ENCODE measurements at regions not wholly inside any gene's neighbourhood (a gene's known extent, or its start where the extent isn't known, plus 50 kb on each side); places are given as distances from the start of the nearest gene placed in this dataset.

GRCh38 chr9:82716821-82717220 is 346.1 kb downstream of the RASEF start:
- no peak for TF ChIP-seq ZBTB7A (IDR thresholded peaks at IDR 0.05; ENCODE audit: low read depth)
- TF ChIP-seq YY1 (IDR thresholded peaks at IDR 0.05; ENCODE audit: low read depth): no peak
- TF ChIP-seq USF1 (IDR thresholded peaks at IDR 0.05): no peak
- no peak for TF ChIP-seq EP300 (IDR thresholded peaks at IDR 0.05; ENCODE audit: borderline replicate concordance)
- no peak for TF ChIP-seq TAF1 (IDR thresholded peaks at IDR 0.05; ENCODE audit: low read depth)
- TF ChIP-seq CEBPB (IDR thresholded peaks at IDR 0.05): no peak
- TF ChIP-seq MAX (IDR thresholded peaks at IDR 0.05): no peak
- TF ChIP-seq EGR1 (IDR thresholded peaks at IDR 0.05): no peak
- no peak for TF ChIP-seq NFIC (IDR thresholded peaks at IDR 0.05)
- TF ChIP-seq TEAD4 (IDR thresholded peaks at IDR 0.05): no peak
- no peak for TF ChIP-seq REST (IDR thresholded peaks at IDR 0.05; ENCODE audit: low read depth)
- TF ChIP-seq CREB1 (IDR thresholded peaks at IDR 0.05; ENCODE audit: low read depth): no peak
- no peak for TF ChIP-seq FOXM1 (IDR thresholded peaks at IDR 0.05; ENCODE audit: borderline replicate concordance, low read depth)
- no peak for TF ChIP-seq TCF12 (IDR thresholded peaks at IDR 0.05; ENCODE audit: low read depth)
- no peak for TF ChIP-seq RAD21 (IDR thresholded peaks at IDR 0.05; ENCODE audit: low read depth)

GRCh38 chr9:82720515-82720914 is 342.4 kb downstream of the RASEF start:
- TF ChIP-seq EGR1 (IDR thresholded peaks at IDR 0.05): no peak

GRCh38 chr9:82721593-82721992 is 341.3 kb downstream of the RASEF start:
- TF ChIP-seq ZBTB7A (IDR thresholded peaks at IDR 0.05; ENCODE audit: low read depth) (no peak), EP300 (IDR thresholded peaks at IDR 0.05; ENCODE audit: borderline replicate concordance) (no peak)

GRCh38 chr9:82722051-82722450 is 340.9 kb downstream of the RASEF start:
- no peak for TF ChIP-seq NFIC (IDR thresholded peaks at IDR 0.05)
- TF ChIP-seq ZBTB7A (IDR thresholded peaks at IDR 0.05; ENCODE audit: low read depth): no peak
- no peak for TF ChIP-seq CEBPB (IDR thresholded peaks at IDR 0.05)
- no peak for TF ChIP-seq FOXM1 (IDR thresholded peaks at IDR 0.05; ENCODE audit: borderline replicate concordance, low read depth)
- TF ChIP-seq CREB1 (IDR thresholded peaks at IDR 0.05; ENCODE audit: low read depth): no peak
- TF ChIP-seq YY1 (IDR thresholded peaks at IDR 0.05; ENCODE audit: low read depth): no peak
- no peak for TF ChIP-seq EGR1 (IDR thresholded peaks at IDR 0.05)
- no peak for TF ChIP-seq RAD21 (IDR thresholded peaks at IDR 0.05; ENCODE audit: low read depth)
- TF ChIP-seq TEAD4 (IDR thresholded peaks at IDR 0.05): no peak
- TF ChIP-seq USF1 (IDR thresholded peaks at IDR 0.05): no peak
- TF ChIP-seq EP300 (IDR thresholded peaks at IDR 0.05; ENCODE audit: borderline replicate concordance): no peak
- TF ChIP-seq TAF1 (IDR thresholded peaks at IDR 0.05; ENCODE audit: low read depth): no peak

- TF ChIP-seq ZBTB7A (IDR thresholded peaks at IDR 0.05; ENCODE audit: low read depth) (no peak), MAX (IDR thresholded peaks at IDR 0.05) (no peak)
Measured at GRCh38 chr9:82722561-82722960, 340.4 kb downstream of the RASEF start.

GRCh38 chr9:82726424-82727276 is 336.3 kb downstream of the RASEF start:
- TF ChIP-seq TEAD4 (IDR thresholded peaks at IDR 0.05) (no peak), REST (IDR thresholded peaks at IDR 0.05; ENCODE audit: low read depth) (no peak), TCF12 (IDR thresholded peaks at IDR 0.05; ENCODE audit: low read depth) (no peak), NFIC (IDR thresholded peaks at IDR 0.05) (no peak), RAD21 (IDR thresholded peaks at IDR 0.05; ENCODE audit: low read depth) (no peak), EGR1 (IDR thresholded peaks at IDR 0.05) (no peak), CEBPB (IDR thresholded peaks at IDR 0.05) (no peak), MAX (IDR thresholded peaks at IDR 0.05) (no peak), USF1 (IDR thresholded peaks at IDR 0.05) (no peak), YY1 (IDR thresholded peaks at IDR 0.05; ENCODE audit: low read depth) (no peak), EP300 (IDR thresholded peaks at IDR 0.05; ENCODE audit: borderline replicate concordance) (no peak), ZBTB7A (IDR thresholded peaks at IDR 0.05; ENCODE audit: low read depth) (no peak), FOXM1 (IDR thresholded peaks at IDR 0.05; ENCODE audit: borderline replicate concordance, low read depth) (no peak), TAF1 (IDR thresholded peaks at IDR 0.05; ENCODE audit: low read depth) (no peak)

Measured in Ishikawa (cell line).